ENCODE measurements at regions not wholly inside any gene's neighbourhood (a gene's known extent, or its start where the extent isn't known, plus 50 kb on each side); places are given as distances from the start of the nearest gene placed in this dataset.
"Not testable (repeated sequence)": the region's sequence is repeated elsewhere in the genome, so short reads cannot be mapped to it uniquely, and the experiment has no call there.

- TF ChIP-seq POLR2A (IDR thresholded peaks at IDR 0.05) (no peak), CTCF (IDR thresholded peaks at IDR 0.05) (no peak)
- Histone ChIP-seq H3K27ac (no peak overlapping the region), H3K4me1 (no peaks in the 10 kb centered on the region), H3K9me3 (no peaks in the 10 kb centered on the region), H3K27me3 (no peaks in the 10 kb centered on the region), H3K36me3 (no peaks in the 10 kb centered on the region), H3K4me3 (no peak overlapping the region)
- no peak for DNase-seq
Observed at GRCh38 chr6:97732045-97732444, 449.0 kb upstream of the MMS22L start.

- H3K36me3 ChIP-seq = no peaks in the 10 kb centered on the region
- H3K4me1 ChIP-seq = no peaks in the 10 kb centered on the region
- no peaks in the 10 kb centered on the region for H3K9me3 ChIP-seq
- no peak overlapping the region for H3K27ac ChIP-seq
- DNase-seq = no peak
- no peak overlapping the region for H3K4me3 ChIP-seq
- no peak for TF ChIP-seq CTCF (IDR thresholded peaks at IDR 0.05)
- TF ChIP-seq POLR2A (IDR thresholded peaks at IDR 0.05) = no peak
- no peaks in the 10 kb centered on the region for H3K27me3 ChIP-seq
Observed at GRCh38 chr6:97757575-97757974, 474.6 kb upstream of the MMS22L start.

GRCh38 chr6:97765461-97765860 is 482.4 kb upstream of the MMS22L start:
- Histone ChIP-seq H3K27ac (no peak overlapping the region), H3K27me3 (no peaks in the 10 kb centered on the region), H3K4me3 (no peak overlapping the region), H3K4me1 (no peaks in the 10 kb centered on the region), H3K36me3 (no peaks in the 10 kb centered on the region), H3K9me3 (no peaks in the 10 kb centered on the region)
- no peak for DNase-seq
- TF ChIP-seq CTCF (IDR thresholded peaks at IDR 0.05) = no peak
- no peak for TF ChIP-seq POLR2A (IDR thresholded peaks at IDR 0.05)

- Histone ChIP-seq H3K27me3 (no peaks in the 10 kb centered on the region), H3K36me3 (no peaks in the 10 kb centered on the region), H3K27ac (no peak overlapping the region), H3K4me1 (no peaks in the 10 kb centered on the region), H3K9me3 (no peaks in the 10 kb centered on the region), H3K4me3 (no peak overlapping the region)
- no peak for DNase-seq
- TF ChIP-seq POLR2A (IDR thresholded peaks at IDR 0.05) (no peak), CTCF (IDR thresholded peaks at IDR 0.05) (no peak)
Observed at GRCh38 chr6:97771372-97771771, 488.4 kb upstream of the MMS22L start.

- Histone ChIP-seq H3K4me1 (no peaks in the 10 kb centered on the region), H3K9me3 (no peaks in the 10 kb centered on the region), H3K27ac (no peak overlapping the region), H3K27me3 (no peaks in the 10 kb centered on the region), H3K4me3 (no peak overlapping the region), H3K36me3 (no peaks in the 10 kb centered on the region)
- no peak for DNase-seq
- no peak for TF ChIP-seq CTCF (IDR thresholded peaks at IDR 0.05)
Observed at GRCh38 chr6:97775012-97775411, 492.0 kb upstream of the MMS22L start.

GRCh38 chr6:97778290-97779038 is 495.4 kb upstream of the MMS22L start:
- no peaks in the 10 kb centered on the region for H3K36me3 ChIP-seq
- no peak overlapping the region for H3K4me3 ChIP-seq
- no peak for DNase-seq
- no peak overlapping the region for H3K27ac ChIP-seq
- H3K27me3 ChIP-seq = no peaks in the 10 kb centered on the region
- TF ChIP-seq POLR2A (IDR thresholded peaks at IDR 0.05) (no peak), CTCF (IDR thresholded peaks at IDR 0.05) (no peak)
- H3K4me1 ChIP-seq = no peaks in the 10 kb centered on the region
- no peaks in the 10 kb centered on the region for H3K9me3 ChIP-seq

- H3K36me3 ChIP-seq, H3K4me3 ChIP-seq, H3K27ac ChIP-seq, H3K27me3 ChIP-seq, H3K4me1 ChIP-seq, DNase-seq, H3K9me3 ChIP-seq: not testable (repeated sequence)
Observed at GRCh38 chr6:97779039-97779766, 496.2 kb upstream of the MMS22L start.
